ENCODE measurements at regions not wholly inside any gene's neighbourhood (a gene's known extent, or its start where the extent isn't known, plus 50 kb on each side); places are given as distances from the start of the nearest gene placed in this dataset.

DNA sequence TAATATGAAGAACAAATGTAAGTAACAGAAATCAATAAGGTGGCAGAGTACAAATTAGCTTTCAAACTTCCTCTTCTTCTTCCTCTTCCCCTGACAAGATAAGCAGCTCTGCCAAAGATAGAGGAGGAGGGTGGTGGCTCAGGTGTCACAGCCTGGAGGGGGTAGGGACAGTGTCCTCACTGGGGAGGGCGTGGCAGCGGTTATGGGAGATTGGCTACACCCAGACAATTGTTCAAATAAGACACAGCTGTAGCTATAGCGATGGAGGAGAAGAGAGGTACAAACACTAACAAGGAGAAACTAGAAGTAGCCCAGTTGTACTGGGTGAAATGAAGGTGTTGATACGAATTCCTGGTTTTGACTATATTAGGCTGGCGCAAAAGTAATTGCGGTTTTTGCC, 198.5 kb downstream of the TBXT start:
- no peak overlapping the region for H3K9ac ChIP-seq (ENCODE audit: low read depth, low read length)
- DNase-seq, result no peak
- no peaks in the 10 kb centered on the region for H4K20me1 ChIP-seq (ENCODE audit: insufficient read depth, low read length)

DNA sequence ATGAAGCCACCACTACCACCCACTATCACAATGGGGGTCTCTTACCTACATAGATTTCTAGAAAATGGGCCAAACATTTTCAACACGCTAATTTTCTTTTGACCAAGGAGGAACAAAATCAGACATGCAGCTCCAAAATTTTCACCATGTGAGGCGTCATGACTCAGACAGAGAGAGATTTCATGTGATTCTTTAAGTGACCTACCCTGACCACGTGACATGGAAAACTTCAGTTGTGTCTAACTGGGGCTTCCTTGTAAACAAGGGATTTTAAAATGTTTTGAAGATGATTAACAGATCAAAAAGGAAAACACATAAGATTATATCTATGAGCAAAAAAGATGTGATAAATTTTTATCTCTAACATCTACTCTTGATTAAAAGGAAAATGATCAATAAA, 199.2 kb downstream of the TBXT start:
- H2AFZ ChIP-seq (ENCODE audit: low read depth, low read length), result no peak overlapping the region
- H3K36me3 ChIP-seq (ENCODE audit: insufficient read depth, low read length), result no peaks in the 10 kb centered on the region
- no peaks in the 10 kb centered on the region for H3K79me2 ChIP-seq (ENCODE audit: insufficient read depth, low read length)
- DNase-seq (no peak), ATAC-seq (ENCODE audit: insufficient read depth, low read depth) (no peak)
- H3K4me2 ChIP-seq (ENCODE audit: insufficient read depth, low read length), result no peak overlapping the region
- H3K27me3 ChIP-seq (ENCODE audit: insufficient read depth, low read length, poor library complexity), result no peaks in the 10 kb centered on the region
- no peaks in the 10 kb centered on the region for H3K9me3 ChIP-seq (ENCODE audit: insufficient read depth, low read length, severe bottlenecking)
- H3K4me1 ChIP-seq (ENCODE audit: insufficient read depth, low read length), result peaks cover 8% of the 10 kb centered on the region
- no peak overlapping the region for H3K4me3 ChIP-seq (ENCODE audit: low read depth in 1 of 2, low read length in 2 of 2)
- H3K9ac ChIP-seq (ENCODE audit: low read depth, low read length), result no peak overlapping the region
- TF ChIP-seq, protein P1, sequence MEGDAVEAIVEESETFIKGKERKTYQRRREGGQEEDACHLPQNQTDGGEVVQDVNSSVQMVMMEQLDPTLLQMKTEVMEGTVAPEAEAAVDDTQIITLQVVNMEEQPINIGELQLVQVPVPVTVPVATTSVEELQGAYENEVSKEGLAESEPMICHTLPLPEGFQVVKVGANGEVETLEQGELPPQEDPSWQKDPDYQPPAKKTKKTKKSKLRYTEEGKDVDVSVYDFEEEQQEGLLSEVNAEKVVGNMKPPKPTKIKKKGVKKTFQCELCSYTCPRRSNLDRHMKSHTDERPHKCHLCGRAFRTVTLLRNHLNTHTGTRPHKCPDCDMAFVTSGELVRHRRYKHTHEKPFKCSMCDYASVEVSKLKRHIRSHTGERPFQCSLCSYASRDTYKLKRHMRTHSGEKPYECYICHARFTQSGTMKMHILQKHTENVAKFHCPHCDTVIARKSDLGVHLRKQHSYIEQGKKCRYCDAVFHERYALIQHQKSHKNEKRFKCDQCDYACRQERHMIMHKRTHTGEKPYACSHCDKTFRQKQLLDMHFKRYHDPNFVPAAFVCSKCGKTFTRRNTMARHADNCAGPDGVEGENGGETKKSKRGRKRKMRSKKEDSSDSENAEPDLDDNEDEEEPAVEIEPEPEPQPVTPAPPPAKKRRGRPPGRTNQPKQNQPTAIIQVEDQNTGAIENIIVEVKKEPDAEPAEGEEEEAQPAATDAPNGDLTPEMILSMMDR (IDR thresholded peaks at IDR 0.05; ENCODE audit: borderline replicate concordance, extremely low read depth, low read length, poor library complexity, severe bottlenecking), result no peak
- no peak for TF ChIP-seq EZH2 (IDR thresholded peaks at IDR 0.05; ENCODE audit: borderline replicate concordance, low read depth, low read length, severe bottlenecking)
- H4K20me1 ChIP-seq (ENCODE audit: insufficient read depth, low read length), result no peaks in the 10 kb centered on the region
- H3K27ac ChIP-seq (ENCODE audit: low read length), result no peak overlapping the region

More for the DNA sequence above, 198.5 kb downstream of the TBXT start:
- Histone ChIP-seq H3K27ac (ENCODE audit: low read length) (no peak overlapping the region), H3K36me3 (ENCODE audit: insufficient read depth, low read length) (no peaks in the 10 kb centered on the region), H3K4me1 (ENCODE audit: insufficient read depth, low read length) (peaks cover 8% of the 10 kb centered on the region), H2AFZ (ENCODE audit: low read depth, low read length) (no peak overlapping the region), H3K79me2 (ENCODE audit: insufficient read depth, low read length) (no peaks in the 10 kb centered on the region), H3K9me3 (ENCODE audit: insufficient read depth, low read length, severe bottlenecking) (no peaks in the 10 kb centered on the region), H3K27me3 (ENCODE audit: insufficient read depth, low read length, poor library complexity) (no peaks in the 10 kb centered on the region), H3K4me2 (ENCODE audit: insufficient read depth, low read length) (no peak overlapping the region), H3K4me3 (ENCODE audit: low read depth in 1 of 2, low read length in 2 of 2) (no peak overlapping the region)
- TF ChIP-seq, protein P1 (IDR thresholded peaks at IDR 0.05; ENCODE audit: borderline replicate concordance, extremely low read depth, low read length, poor library complexity, severe bottlenecking), result no peak
- no peak for TF ChIP-seq EZH2 (IDR thresholded peaks at IDR 0.05; ENCODE audit: borderline replicate concordance, low read depth, low read length, severe bottlenecking)
- ATAC-seq (ENCODE audit: insufficient read depth, low read depth), result no peak

DNA sequence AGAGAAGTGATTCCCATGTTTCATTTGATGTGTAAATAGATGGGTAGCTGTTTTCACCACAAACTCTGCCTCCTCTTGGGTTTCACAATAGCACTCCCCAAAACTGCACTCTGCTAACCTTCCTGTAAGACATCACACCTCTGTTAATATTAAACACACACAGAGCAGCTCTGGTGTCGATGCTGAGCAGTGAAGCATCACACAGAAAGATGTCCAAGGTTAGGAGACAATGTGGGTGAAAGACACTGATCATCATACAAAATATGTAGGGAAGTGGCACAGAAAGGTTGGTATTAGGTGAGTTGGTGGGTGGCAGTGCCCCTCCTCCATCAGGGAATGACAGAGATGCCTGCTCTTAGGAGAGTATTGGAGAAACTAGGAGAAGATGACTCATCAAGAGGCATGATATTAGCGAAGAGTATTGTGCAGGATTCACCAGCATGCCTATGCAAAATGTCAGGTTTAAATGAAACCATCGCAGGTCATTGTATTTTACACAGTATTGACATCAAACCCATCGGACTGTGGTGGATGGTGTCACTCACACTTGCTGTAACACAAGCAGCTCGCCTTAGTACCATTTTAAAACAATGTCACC, 199.7 kb downstream of the TBXT start:
- Histone ChIP-seq H3K79me2 (ENCODE audit: insufficient read depth, low read length) (no peaks in the 10 kb centered on the region), H3K9ac (ENCODE audit: low read depth, low read length) (no peak overlapping the region), H3K4me3 (ENCODE audit: low read depth in 1 of 2, low read length in 2 of 2) (no peak overlapping the region), H4K20me1 (ENCODE audit: insufficient read depth, low read length) (no peaks in the 10 kb centered on the region), H3K9me3 (ENCODE audit: insufficient read depth, low read length, severe bottlenecking) (no peaks in the 10 kb centered on the region), H3K27me3 (ENCODE audit: insufficient read depth, low read length, poor library complexity) (no peaks in the 10 kb centered on the region), H3K36me3 (ENCODE audit: insufficient read depth, low read length) (no peaks in the 10 kb centered on the region), H3K27ac (ENCODE audit: low read length) (no peak overlapping the region), H3K4me2 (ENCODE audit: insufficient read depth, low read length) (no peak overlapping the region), H2AFZ (ENCODE audit: low read depth, low read length) (no peak overlapping the region), H3K4me1 (ENCODE audit: insufficient read depth, low read length) (peaks cover 8% of the 10 kb centered on the region)
- ATAC-seq (ENCODE audit: insufficient read depth, low read depth) (no peak), DNase-seq (no peak)
- TF ChIP-seq, protein P1 (IDR thresholded peaks at IDR 0.05; ENCODE audit: borderline replicate concordance, extremely low read depth, low read length, poor library complexity, severe bottlenecking), result no peak
- no peak for TF ChIP-seq EZH2 (IDR thresholded peaks at IDR 0.05; ENCODE audit: borderline replicate concordance, low read depth, low read length, severe bottlenecking)

Measured in DND-41 (cell line).